Lower lobe of right lung (tissue), 2 donors: ENCODE measurements at regions not wholly inside any gene's neighbourhood (a gene's known extent, or its start where the extent isn't known, plus 50 kb on each side); places are given as distances from the start of the nearest gene placed in this dataset.

ENCODE experiments used
- ATAC-seq, 2 donors: fragments of 200-7000 bp; cut with Tn5 transposase; one replicate each; pipeline ENCODE4 v1.9.1; 2020 to 2022; ENCODE audit warnings: mild to moderate bottlenecking in 2 of 2, moderate library complexity in 2 of 2
- DNase-seq: peaks from one replicate; pipeline ENCODE4 v3.0.0-alpha.2; 2020
- H3K27ac ChIP-seq: fragments of 200-600 bp; one replicate; pipeline ENCODE4 v1.8.0; 2022
- H3K27me3 ChIP-seq: fragments of 200-600 bp; one replicate; pipeline ENCODE4 v1.8.0; 2022; ENCODE audit warnings: low read depth
- H3K36me3 ChIP-seq: fragments of 200-600 bp; one replicate; pipeline ENCODE4 v1.8.0; 2022; ENCODE audit warnings: mild to moderate bottlenecking
- H3K4me1 ChIP-seq: fragments of 200-600 bp; one replicate; pipeline ENCODE4 v1.8.0; 2022
- H3K4me3 ChIP-seq: fragments of 200-600 bp; one replicate; pipeline ENCODE4 v1.8.0; 2022; ENCODE audit warnings: mild to moderate bottlenecking
- H3K9me3 ChIP-seq: fragments of 200-600 bp; one replicate; pipeline ENCODE4 v1.8.0; 2022
- CTCF ChIP-seq: fragments of 200-600 bp; IDR thresholded peaks from one replicate; pipeline ENCODE4 v1.8.0; 2022; ENCODE audit warnings: antibody characterized with exemption, mild to moderate bottlenecking
- intact Hi-C: fragments of 100-400 bp; cut with DNase I; formaldehyde crosslinking; loops from one replicate; pipeline ENCODE4 v1.11.0; 2022
- donor health status: DM: no; HTN: yes; CAD: no; lungs with severe emphysema.

GRCh38 chr9:99377790-99378775 lies 156.0 kb downstream of the SEC61B start:
- no peak for TF ChIP-seq CTCF
- Histone ChIP-seq H3K27me3 (peaks cover 4% of the 10 kb centered on the region), H3K4me3 (no peak overlapping the region), H3K27ac (no peak overlapping the region), H3K9me3 (no peaks in the 10 kb centered on the region), H3K4me1 (no peaks in the 10 kb centered on the region), H3K36me3 (no peaks in the 10 kb centered on the region)
- intact Hi-C loops, result no loop called here
- ATAC-seq (no peak), DNase-seq (no peak)

GRCh38 chr9:99383536-99383935 lies 161.5 kb downstream of the SEC61B start:
- no peak overlapping the region for H3K4me3 ChIP-seq
- H3K9me3 ChIP-seq, result no peaks in the 10 kb centered on the region
- TF ChIP-seq CTCF, result no peak
- no peak overlapping the region for H3K27ac ChIP-seq
- no peaks in the 10 kb centered on the region for H3K36me3 ChIP-seq
- no peak for ATAC-seq
- no peaks in the 10 kb centered on the region for H3K4me1 ChIP-seq
- no peaks in the 10 kb centered on the region for H3K27me3 ChIP-seq
- no peak for DNase-seq
- intact Hi-C loops, result no loop called here

- TF ChIP-seq CTCF, result no peak
- intact Hi-C loops, result no loop called here
- DNase-seq, result no peak
- Histone ChIP-seq H3K36me3 (no peaks in the 10 kb centered on the region), H3K4me1 (no peaks in the 10 kb centered on the region), H3K27ac (no peak overlapping the region), H3K9me3 (no peaks in the 10 kb centered on the region), H3K4me3 (no peak overlapping the region), H3K27me3 (no peaks in the 10 kb centered on the region)
- ATAC-seq, result no peak
These were observed 163.1 kb downstream of the SEC61B start for GRCh38 chr9:99385215-99385614.

DNA sequence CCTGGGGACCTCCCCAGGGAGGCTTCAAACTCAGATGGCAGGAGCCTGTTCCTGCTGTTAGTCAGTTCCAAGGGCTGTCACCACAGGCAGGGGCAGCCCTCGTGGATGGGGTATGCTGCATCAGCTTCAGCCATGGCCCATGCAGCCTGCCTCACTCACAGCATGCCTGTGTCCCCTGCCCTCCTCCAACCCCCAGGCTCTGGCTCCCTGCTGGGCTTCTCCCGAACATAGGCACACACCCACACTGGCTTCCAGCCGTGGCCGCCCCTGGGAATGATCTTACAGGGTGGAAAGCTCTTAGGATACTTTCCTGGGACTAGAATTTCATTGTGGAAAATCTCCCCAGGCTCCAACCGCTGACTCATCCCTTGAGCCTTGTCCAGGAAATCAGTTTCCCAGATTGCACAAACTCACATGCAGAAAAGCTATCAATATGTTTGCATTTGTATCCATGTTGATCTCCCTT lies 163.8 kb downstream of the SEC61B start:
- H3K27me3 ChIP-seq, result no peaks in the 10 kb centered on the region
- TF ChIP-seq CTCF, result no peak
- no peak for DNase-seq
- intact Hi-C loops, result no loop called here
- no peak overlapping the region for H3K4me3 ChIP-seq
- ATAC-seq, result peak in 1 of 2 donors; percentile 15
- no peaks in the 10 kb centered on the region for H3K36me3 ChIP-seq
- H3K27ac ChIP-seq, result no peak overlapping the region
- no peaks in the 10 kb centered on the region for H3K9me3 ChIP-seq
- H3K4me1 ChIP-seq, result no peaks in the 10 kb centered on the region

DNA sequence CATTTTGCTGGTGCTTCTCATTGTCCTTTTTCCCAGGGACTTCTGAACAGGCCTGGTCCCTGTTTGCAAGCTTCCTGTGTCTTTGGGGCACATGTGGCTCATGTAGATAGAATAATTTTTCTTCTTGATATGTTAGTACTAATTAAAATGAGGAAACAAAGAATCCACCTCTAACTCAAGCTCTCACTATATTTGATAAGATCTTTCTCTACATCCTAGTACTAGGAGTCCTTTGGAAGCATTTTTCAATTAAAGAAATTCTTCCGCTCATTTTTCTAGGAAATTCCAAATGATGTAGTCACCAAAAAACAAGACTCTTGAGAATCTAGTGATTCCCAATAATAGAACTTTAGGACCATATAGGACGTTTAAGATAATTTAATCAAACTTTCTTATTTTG lies 165.3 kb downstream of the SEC61B start:
- H3K9me3 ChIP-seq, result no peaks in the 10 kb centered on the region
- H3K4me3 ChIP-seq, result no peak overlapping the region
- H3K27ac ChIP-seq, result no peak overlapping the region
- intact Hi-C loops, result no loop called here
- no peaks in the 10 kb centered on the region for H3K4me1 ChIP-seq
- no peak for TF ChIP-seq CTCF
- H3K36me3 ChIP-seq, result no peaks in the 10 kb centered on the region
- DNase-seq (no peak), ATAC-seq (no peak)
- no peaks in the 10 kb centered on the region for H3K27me3 ChIP-seq
